ENCODE measurements at regions not wholly inside any gene's neighbourhood (a gene's known extent, or its start where the extent isn't known, plus 50 kb on each side); places are given as distances from the start of the nearest gene placed in this dataset.

- no peak for DNase-seq
- TF ChIP-seq CTCF (IDR thresholded peaks at IDR 0.05), result no peak
- no peak overlapping the region for H3K4me3 ChIP-seq
- H3K4me1 ChIP-seq, result peaks cover 10% of the 10 kb centered on the region
- no peaks in the 10 kb centered on the region for H3K36me3 ChIP-seq (ENCODE audit: insufficient read depth in 1 of 2, low read depth in 1 of 2)
- ATAC-seq, result no peak
- H3K9me3 ChIP-seq, result no peaks in the 10 kb centered on the region
- intact Hi-C loops (cut with DNase I), result no loop called here
- no peaks in the 10 kb centered on the region for H3K27me3 ChIP-seq (ENCODE audit: insufficient read depth in 3 of 3, low read length in 2 of 3)
- H3K27ac ChIP-seq, result no peak overlapping the region
- 82 to 88% (median 84%) methylated on average over 9 of the region's 9 CpGs for WGBS, 3 donors
Observed at GRCh38 chr10:78333362-78334143, 299.9 kb downstream of the RPS24 start.

- no peak for DNase-seq
- no peaks in the 10 kb centered on the region for H3K27me3 ChIP-seq (ENCODE audit: insufficient read depth in 3 of 3, low read length in 2 of 3)
- peaks cover 10% of the 10 kb centered on the region for H3K4me1 ChIP-seq
- H3K4me3 ChIP-seq, result no peak overlapping the region
- no peaks in the 10 kb centered on the region for H3K36me3 ChIP-seq (ENCODE audit: insufficient read depth in 1 of 2, low read depth in 1 of 2)
- TF ChIP-seq CTCF (IDR thresholded peaks at IDR 0.05), result no peak
- intact Hi-C loops (cut with DNase I), result no loop called here
- no peak overlapping the region for H3K27ac ChIP-seq
- WGBS, 3 donors, result 36 to 46% (median 43%) methylated on average over 1 of the region's 1 CpG
- ATAC-seq, result no peak
- no peaks in the 10 kb centered on the region for H3K9me3 ChIP-seq
Observed at GRCh38 chr10:78335371-78335690, 301.7 kb downstream of the RPS24 start.

GRCh38 chr10:78335691-78336401 is 302.2 kb downstream of the RPS24 start:
- 26 to 36% (median 27%) methylated on average over 5 of the region's 5 CpGs for WGBS, 3 donors
- DNase-seq (peak; percentile 44 to 68), ATAC-seq (peak; percentile 28 to 68 (median 56))
- Histone ChIP-seq H3K4me1 (peaks cover 10% of the 10 kb centered on the region), H3K27ac (no peak overlapping the region), H3K27me3 (ENCODE audit: insufficient read depth in 3 of 3, low read length in 2 of 3) (no peaks in the 10 kb centered on the region), H3K36me3 (ENCODE audit: insufficient read depth in 1 of 2, low read depth in 1 of 2) (no peaks in the 10 kb centered on the region), H3K9me3 (no peaks in the 10 kb centered on the region), H3K4me3 (no peak overlapping the region)
- intact Hi-C loops (cut with DNase I), result no loop called here
- no peak for TF ChIP-seq CTCF (IDR thresholded peaks at IDR 0.05)

GRCh38 chr10:78336402-78336791 is 302.7 kb downstream of the RPS24 start:
- 42 to 63% (median 56%) methylated on average over 2 of the region's 2 CpGs for WGBS, 3 donors
- intact Hi-C loops (cut with DNase I), result no loop called here

More at GRCh38 chr10:78336402-78336791, 302.7 kb downstream of the RPS24 start:
- H3K4me3 ChIP-seq, result no peak overlapping the region
- DNase-seq, result no peak
- no peak overlapping the region for H3K27ac ChIP-seq
- ATAC-seq, result peak in 1 of 4 donors; percentile 26
- TF ChIP-seq CTCF (IDR thresholded peaks at IDR 0.05), result no peak
- H3K27me3 ChIP-seq (ENCODE audit: insufficient read depth in 3 of 3, low read length in 2 of 3), result no peaks in the 10 kb centered on the region
- no peaks in the 10 kb centered on the region for H3K9me3 ChIP-seq
- H3K36me3 ChIP-seq (ENCODE audit: insufficient read depth in 1 of 2, low read depth in 1 of 2), result no peaks in the 10 kb centered on the region
- peaks cover 10% of the 10 kb centered on the region for H3K4me1 ChIP-seq
